HG03108 (cell line): ENCODE measurements at regions not wholly inside any gene's neighbourhood (a gene's known extent, or its start where the extent isn't known, plus 50 kb on each side); places are given as distances from the start of the nearest gene placed in this dataset.
"Not testable (repeated sequence)": the region's sequence is repeated elsewhere in the genome, so short reads cannot be mapped to it uniquely, and the experiment has no call there.

Experiments used
- ATAC-seq: cut with Tn5 transposase; IDR thresholded peaks from one replicate; pipeline ENCODE4 v1.9.1; 2021; ENCODE audit warnings: moderate library complexity; ENCODE audit not compliant: unreplicated experiment

DNA sequence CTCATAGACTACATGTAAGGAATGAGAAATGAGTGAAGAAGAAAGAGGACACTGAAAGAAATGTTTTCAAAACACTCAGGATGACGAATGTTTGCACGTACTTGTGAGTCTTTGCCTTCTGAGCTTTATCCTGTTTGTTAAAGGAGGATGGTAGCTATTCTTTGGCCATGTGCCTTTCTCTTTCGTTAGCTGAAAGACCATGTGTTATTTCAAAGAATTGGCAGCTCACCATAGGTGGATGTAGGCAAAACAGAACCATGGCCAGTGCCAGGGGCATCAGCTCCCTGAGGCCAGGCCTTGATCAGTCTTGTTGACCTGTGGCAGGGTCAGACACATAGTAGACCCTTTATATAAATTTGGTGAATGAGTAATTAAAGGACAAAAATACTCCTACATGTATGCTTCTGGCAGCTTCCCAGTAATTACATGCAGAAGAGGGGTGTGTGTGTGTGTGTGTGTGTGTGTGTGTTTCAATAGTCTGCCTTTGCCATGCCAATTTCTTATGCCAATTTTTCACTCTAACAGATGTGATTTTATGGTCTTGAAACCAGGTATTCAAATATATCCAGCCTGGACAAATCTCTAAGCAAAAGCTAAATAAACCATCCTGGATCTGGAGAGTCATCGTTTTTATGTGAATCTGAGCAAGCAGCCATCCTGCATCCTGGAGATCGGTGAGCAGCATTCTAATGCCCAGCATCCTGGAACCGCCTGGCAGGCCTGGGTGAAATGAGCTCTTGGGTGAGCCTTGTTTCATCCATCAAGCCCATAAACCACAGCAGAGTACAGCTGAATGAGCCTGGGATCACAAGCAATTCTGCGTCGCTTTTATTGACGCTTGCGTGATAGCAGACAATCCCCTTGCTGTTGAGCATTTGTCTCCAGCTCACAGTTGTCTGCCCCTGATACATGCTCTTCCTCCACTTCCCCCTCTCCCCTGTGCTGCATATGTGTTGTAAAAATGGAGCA, 475.4 kb downstream of the MED10 start:
- no peak for ATAC-seq

GRCh38 chr5:5900350-5900749, 477.9 kb downstream of the ICE1 start:
- no peak for ATAC-seq

GRCh38 chr5:5899716-5900115, 477.2 kb downstream of the ICE1 start:
- ATAC-seq = no peak

- no peak for ATAC-seq
Measured at GRCh38 chr5:5888284-5888683, 465.8 kb downstream of the ICE1 start.

- ATAC-seq = no peak
Measured at GRCh38 chr5:5887833-5888232, 465.4 kb downstream of the ICE1 start.

DNA sequence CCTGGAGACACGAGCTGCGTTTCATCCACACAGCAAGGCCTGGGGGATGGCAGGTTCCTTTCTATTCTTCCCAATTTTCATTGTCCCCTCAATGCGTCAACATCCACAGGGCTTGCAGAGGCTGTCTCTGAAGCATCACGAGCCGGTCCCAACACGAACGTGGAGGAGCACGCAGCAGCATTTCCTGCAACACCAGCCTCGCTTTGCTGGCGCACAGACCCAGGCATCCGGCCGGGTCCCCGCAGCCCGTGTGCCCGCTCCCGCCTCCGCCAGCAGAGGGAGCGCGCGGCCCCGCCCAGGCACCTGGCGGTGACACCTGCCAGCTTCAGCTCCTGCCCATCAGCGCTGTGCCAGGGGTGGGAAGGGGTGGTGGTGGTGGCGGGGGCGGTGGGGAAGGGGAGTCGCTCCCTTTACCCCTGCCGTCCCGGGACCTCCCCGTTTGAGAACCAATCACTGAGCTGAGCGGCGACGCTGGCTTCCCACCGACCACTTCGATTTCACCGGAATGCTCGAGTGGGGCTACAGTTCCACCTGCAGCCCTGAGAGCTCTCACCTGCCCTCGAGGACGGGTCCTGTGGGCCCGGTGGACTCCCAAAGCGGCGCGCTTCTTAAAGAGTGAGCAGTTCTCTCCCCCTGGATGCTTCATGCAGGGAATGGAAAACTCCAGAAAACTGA, 464.5 kb downstream of the ICE1 start:
- peak; percentile 64 for ATAC-seq

GRCh38 chr5:5886353-5886752, 463.9 kb downstream of the ICE1 start:
- no peak for ATAC-seq

DNA sequence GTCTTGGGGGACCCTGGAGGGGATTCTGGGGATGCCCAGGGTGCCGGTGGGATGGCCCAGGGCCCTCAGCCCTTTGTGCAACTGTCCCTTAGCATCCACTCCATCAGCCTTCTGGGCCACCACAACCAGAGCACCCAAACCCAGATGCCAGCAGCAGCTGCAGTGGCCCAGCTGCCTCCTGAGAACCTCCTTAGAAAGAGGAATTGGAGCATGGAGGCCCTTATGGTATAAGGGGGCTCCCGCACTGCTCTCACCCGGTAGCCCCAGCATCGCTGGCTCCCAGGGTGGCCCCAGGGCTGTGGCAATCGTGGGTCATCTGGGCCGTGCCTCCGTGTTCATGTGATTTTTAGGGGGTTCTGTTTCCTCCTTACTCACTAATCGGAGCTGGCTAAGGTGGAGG, 463.3 kb downstream of the ICE1 start:
- ATAC-seq = no peak

DNA sequence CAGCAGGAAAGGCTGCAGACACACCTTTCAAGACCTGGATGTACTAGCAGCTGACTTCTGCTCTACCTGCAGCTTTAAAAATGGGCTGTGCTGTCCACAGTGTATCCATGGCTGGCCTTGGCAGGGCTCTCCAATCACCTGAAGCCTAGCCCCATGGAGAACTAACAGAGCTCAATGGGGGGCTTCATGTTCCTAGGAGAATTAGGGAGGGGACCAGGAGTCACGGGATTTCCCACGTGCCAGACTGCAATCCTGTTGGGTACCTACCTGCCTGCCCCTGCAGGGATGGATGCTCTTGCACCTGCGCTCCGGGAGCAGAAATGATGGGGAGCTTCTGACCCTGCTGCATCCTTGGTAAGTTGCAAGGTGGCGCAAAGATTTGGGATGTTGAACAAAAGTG, 462.1 kb downstream of the ICE1 start:
- ATAC-seq = no peak

DNA sequence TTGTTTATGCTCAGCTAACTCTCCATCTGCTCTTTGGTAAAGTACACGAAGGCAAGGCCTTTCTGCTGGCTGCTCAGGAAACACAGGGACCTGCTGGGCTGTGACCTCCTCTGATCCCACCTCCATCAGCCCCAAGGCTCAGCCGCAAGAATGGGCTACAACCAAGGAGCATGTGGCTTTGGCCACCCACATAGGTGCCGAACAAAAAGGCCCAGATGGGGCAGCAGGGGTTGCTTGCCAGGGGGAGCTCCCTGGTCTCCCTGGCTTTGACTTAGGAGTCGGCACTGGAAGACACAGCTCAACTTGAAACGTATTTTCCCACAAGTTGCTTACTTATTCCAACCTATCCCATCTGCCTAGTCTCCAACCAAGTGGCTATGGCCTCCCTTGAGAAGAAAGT, 461.1 kb downstream of the ICE1 start:
- no peak for ATAC-seq

- no peak for ATAC-seq
Measured at GRCh38 chr5:5883146-5883545, 460.7 kb downstream of the ICE1 start.

GRCh38 chr5:5882706-5883105, 460.2 kb downstream of the ICE1 start:
- no peak for ATAC-seq

DNA sequence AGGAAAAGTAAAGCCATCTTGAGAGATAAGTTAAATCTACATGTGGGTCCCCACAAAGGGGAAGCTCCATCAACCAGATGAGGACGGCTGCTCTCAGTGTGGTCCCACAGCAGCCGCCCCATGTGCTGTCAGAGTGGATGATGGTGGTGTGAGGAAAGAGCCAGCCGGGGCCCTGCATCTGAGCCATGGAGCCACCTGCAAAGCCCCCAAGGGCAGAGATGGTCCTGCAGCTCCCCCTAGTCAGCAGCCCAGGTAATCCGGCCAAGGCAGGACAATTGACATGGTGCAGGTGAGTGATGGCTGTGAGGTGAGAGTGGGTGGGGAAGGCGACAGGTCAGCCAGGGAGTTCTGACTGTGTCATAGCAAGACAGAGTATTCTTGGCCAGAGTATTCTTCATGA, 458.8 kb downstream of the ICE1 start:
- no peak for ATAC-seq

DNA sequence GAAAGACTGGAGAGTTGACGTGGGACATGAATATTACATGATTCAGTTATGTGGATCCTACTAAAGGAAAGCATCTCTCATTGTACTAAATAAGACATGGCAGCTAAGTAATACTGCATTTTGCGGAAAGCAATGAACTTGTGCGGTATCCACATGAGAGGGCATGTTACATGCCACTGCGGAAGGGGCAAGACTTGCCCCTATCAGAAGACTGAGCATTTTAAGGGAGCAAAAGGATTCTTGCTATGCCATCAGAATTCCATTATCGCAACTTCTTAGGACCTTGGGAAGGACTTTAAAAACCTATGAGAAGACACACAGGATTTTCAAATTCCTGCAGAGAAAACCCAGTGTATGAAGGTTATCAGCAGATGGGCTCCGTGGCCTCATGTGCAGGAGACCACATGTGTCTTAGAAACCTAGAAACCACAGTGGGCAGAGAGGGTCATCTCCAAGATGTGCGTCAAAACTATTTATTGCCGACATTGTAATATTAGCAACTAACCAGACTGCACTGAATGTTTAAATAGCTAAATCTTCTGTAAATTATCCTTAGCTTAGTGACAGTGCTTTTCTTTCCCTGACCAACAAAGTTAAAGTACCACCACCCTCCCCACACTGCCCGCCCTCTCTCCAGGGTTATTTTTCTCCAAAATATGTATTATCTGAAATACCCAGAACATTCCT, 457.7 kb downstream of the ICE1 start:
- ATAC-seq = no peak

DNA sequence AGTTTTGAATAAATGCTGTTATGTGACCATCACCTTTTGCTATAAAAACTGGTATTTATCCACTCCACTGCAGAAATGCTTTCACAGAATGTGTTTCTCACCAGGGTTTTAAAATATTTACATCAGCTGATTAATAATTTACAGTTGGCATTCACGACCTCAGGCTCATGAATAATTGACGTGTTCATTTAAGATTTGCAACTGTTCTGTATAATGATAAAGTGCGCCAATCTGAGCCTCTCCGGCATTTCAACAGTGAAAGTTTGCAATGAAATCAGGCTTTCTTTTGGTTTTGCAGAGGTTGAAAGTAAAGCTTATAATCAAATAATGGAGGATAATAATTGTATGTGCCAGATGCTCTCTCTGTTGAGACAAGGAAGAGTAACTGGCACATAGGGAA, 434.9 kb downstream of the ICE1 start:
- ATAC-seq = no peak

GRCh38 chr5:5854087-5854486, 431.6 kb downstream of the ICE1 start:
- no peak for ATAC-seq

DNA sequence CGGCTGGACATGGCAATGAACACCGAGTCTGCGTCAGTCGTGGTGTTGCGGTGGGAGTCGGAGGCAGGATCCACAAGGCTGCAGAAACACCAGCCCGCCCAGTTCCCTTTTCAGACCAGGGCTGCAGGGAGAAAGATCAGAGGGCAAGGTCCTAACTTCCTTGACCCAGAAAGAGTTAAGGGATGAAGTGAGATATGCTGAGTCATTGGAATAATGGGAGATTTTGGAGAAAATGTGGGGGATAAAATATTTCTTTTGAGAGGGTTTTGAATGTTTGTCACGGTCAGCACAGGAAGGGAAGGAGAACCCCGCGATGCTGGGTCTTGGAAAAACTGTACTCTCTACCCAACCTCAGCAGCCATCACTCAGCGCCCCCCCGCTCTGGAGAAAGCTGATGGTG, 416.0 kb downstream of the ICE1 start:
- no peak for ATAC-seq

GRCh38 chr5:5831622-5832021, 409.1 kb downstream of the ICE1 start:
- ATAC-seq = not testable (repeated sequence)

DNA sequence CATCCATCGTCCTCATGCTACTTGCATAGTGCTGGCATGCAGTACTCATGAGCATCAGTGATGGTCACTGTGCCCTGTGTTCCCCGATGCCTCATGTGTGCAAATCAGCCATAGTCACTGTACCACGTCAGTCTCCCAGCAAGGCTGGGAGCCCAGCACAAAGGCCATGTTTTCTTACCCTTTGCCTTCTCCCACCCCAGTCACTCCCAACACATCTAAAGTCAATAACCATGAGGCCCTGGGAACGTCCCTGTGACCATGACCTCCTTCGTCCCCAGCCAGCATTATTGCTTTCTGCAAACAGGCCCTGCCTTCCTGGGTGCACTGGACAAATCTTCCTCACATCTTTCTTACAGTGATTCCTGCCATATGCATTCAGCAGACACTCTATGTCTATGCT, 406.1 kb downstream of the ICE1 start:
- no peak for ATAC-seq

- no peak for ATAC-seq
Measured at GRCh38 chr5:5826911-5827310, 404.4 kb downstream of the ICE1 start.

DNA sequence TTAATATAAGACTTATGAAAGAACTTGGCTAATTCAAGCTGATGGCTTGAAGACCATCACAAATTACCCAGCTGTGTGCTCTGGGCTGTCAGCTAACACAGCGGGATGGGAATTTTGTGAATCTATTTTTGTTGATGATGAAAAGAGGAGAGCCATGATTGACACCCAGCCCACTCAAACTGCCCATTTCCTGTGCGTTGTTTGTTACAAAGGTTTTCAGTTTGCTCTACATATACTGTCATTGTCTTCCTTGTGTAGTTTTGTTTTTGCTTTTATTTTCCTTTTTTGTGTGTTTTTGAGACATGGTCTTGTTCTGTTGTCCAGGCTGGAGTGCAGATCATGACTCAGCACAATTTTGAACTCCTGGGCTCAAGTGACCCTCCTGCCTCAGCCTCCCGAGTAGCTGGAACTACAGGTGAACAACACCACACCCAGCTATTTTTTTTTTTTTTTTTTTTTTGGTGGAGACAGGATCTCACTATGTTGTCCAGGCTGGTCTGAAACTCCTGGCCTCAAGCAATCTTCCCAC, 400.3 kb downstream of the ICE1 start:
- no peak for ATAC-seq
